HG02588 (cell line): ENCODE measurements at regions not wholly inside any gene's neighbourhood (a gene's known extent, or its start where the extent isn't known, plus 50 kb on each side); places are given as distances from the start of the nearest gene placed in this dataset.

Source experiments
- ATAC-seq: cut with Tn5 transposase; IDR thresholded peaks from one replicate; pipeline ENCODE4 v1.9.1; 2021; ENCODE audit warnings: mild to moderate bottlenecking, moderate library complexity; ENCODE audit not compliant: unreplicated experiment

- no peak for ATAC-seq
Observed at GRCh38 chr18:73261923-73262322, 394.1 kb upstream of the NETO1 start.

DNA sequence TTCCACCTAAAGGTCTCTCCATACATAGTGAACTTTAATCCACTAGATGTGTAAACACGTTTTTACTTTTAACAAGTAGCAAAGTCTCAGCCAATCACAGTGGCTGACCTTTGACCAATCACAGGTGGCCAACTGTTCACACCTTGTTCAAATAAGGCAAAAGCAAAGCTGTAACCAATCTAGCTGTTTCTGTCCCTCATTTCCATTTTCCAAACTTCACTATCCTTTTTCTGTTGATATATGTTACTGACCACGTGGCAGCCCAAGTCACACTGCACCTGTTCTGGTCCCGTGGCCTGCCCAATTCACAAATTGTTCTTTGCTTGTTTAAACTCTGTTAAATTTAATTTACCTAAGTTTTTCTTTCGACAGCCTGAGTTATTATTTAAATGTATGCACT, 393.5 kb upstream of the NETO1 start:
- ATAC-seq, result no peak

DNA sequence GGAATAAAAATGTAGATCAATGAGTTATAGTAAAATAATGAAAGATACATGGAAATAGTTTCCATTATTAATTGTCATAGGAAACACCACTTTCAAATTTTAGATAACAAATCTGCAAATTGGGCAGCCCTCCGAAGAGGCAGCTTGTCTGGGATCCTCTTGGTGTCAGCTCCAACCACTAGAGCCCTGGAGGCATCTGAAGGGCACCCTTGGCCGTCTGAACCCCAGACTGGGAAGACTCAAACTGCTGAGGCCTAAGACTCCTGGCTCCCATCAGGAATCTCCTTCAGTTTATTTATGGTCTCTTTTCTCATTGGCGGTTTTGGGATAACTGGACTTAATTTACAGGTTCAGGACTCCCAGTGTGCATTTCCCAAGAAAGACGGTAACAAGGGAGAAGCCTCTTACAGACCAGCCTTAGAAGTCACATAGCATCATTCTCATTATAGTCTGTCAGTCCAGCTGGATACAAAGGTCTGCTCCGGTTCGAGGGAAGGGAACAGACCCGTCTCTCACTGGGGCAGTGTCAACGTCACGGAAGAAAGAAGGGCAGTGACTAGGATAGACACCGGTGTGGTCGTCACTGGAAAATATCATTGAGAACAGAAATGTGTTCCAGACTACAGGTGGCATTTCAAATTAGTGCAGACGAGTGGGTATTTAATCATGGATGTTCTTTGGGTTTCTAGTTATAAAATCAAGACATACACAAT, 390.7 kb upstream of the NETO1 start:
- no peak for ATAC-seq

GRCh38 chr18:73254564-73254963, 386.8 kb upstream of the NETO1 start:
- no peak for ATAC-seq

- ATAC-seq, result no peak
Observed at GRCh38 chr18:73249030-73249429, 381.2 kb upstream of the NETO1 start.

DNA sequence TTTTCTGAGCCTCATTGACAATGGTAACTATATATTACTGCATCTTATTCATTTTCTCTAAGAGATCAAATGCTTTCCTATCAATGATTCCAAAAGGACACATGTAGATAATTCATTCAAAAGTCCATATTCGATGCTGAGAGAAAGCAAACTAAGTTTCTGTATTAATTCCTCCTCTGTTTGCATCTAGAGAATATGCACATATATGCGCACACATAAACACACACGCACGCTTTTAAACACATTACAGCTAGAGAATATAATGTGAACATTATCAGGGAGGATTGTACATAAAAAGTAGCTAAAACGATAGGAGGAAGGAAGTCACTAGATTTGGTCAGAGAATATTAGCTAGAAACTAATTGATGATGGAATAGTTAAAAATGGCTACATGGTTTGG, 379.0 kb upstream of the NETO1 start:
- no peak for ATAC-seq

DNA sequence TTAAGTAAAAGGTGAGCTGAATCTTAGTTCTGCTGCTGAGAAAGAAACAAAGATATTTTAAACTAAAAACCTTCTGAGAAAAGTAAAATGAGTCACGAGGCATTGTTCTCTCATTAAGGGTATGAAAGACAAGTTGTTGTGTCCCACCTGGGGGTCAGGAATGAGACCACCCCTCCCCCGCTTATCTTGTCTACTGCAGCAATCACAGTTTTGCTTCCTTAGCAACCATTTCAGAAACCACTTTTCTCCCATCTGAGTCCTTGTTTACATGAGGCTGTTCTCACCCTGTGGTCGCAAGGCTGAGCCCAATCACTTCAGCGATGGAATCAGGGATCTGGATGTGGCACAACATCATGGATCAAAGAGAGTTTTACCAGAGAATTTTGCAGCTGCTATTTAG, 377.6 kb upstream of the NETO1 start:
- no peak for ATAC-seq

DNA sequence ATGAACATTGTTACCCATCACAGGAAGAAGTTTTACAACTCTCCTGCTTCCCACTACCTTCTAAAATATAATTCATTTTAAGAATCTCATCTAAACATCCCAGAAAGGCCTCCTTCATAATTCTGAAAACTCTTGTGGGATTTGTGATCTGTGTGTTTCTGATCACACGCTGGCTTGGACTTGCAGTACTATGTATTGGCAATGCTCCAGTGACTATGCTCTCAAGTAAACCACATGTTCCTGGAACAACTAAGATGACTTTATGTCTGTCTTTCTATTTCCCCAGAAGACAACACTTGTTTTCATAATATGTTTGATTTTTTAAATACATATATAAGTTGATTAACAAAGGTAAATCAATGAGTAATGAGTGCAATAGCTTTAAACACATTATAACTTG, 376.6 kb upstream of the NETO1 start:
- ATAC-seq, result no peak

GRCh38 chr18:73240899-73241298, 373.1 kb upstream of the NETO1 start:
- ATAC-seq, result no peak

DNA sequence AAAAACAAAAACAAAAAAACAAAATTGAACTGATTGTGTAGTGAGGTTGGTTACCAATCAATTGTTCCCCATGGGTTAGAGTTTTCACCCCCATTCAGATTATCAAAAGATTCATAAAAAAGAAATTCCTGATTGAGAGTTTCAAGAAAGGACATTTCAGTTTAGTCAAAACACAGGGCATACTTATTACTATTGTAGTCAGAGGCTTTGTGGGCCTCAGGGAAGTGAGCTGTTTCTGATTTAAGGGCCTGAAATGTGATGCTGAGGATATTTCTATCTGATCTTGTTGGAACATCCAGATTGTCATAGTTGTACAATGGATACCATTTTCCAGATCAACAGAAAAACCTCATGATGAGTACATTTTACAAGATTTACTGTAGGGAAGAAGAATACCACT, 368.1 kb upstream of the NETO1 start:
- ATAC-seq, result no peak

- peak; percentile 94 for ATAC-seq
Observed at GRCh38 chr18:73235491-73235890, 367.7 kb upstream of the NETO1 start.

GRCh38 chr18:73232933-73233332, 365.1 kb upstream of the NETO1 start:
- peak; percentile 69 for ATAC-seq

- ATAC-seq, result no peak
Observed at GRCh38 chr18:73220663-73221062, 352.9 kb upstream of the NETO1 start.

- no peak for ATAC-seq
Observed at GRCh38 chr18:73218293-73218692, 350.5 kb upstream of the NETO1 start.

DNA sequence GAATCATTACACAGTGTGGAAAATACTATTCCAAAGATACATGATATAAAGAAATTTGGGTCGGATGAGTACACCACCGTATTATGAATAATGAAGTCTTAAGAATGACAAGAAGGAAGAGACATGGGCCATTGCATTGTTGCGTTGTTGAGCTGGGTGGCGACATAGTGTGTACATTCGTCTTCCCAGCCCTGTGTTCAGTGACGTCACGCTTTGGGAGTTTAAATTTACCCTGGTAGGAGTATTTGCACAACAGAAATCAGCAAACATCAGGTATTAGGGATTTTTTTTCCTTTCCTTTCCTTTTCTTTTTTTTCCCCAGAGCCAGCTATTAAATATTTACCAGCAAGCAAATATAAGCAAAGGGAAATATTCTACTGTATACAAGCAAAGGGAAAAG, 347.2 kb upstream of the NETO1 start:
- ATAC-seq, result no peak

DNA sequence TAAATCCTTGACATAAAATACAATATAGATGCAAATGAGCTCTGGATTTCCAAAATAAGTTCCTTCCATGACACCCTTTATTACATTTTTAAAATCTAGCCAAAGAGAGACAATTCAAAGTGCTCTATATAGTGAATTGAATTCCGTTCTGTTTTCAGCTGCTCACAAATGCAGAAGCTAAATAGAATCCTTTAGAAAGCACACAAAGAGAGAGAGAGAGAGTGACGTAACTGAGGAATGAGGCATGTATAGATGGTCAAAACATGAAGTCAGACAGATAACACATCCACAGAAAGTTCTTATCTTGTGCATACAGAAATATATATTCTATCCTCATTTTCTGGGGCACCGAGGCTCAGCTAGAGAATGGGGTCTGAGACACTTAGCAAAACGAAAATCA, 344.7 kb upstream of the NETO1 start:
- ATAC-seq, result no peak

- no peak for ATAC-seq
Observed at GRCh38 chr18:73201940-73202339, 334.2 kb upstream of the NETO1 start.

DNA sequence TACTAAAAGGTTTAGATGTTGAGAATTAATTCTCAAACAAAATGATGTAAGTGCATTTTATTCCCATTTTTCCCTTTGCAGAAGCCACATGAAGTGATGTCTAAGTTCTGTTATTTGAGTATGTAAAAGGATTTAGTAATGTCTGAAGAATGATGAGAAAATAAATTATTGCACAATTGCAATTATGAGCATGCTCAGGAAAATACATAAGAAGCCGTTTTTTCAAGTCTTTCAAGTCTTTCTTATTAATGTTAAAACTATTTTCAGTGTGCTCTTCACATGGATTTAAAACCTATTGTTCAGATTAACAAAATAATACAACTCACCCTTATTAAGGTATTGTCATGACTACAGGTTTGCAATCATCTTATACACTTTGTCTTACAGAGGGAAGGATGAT, 331.4 kb upstream of the NETO1 start:
- ATAC-seq, result no peak

DNA sequence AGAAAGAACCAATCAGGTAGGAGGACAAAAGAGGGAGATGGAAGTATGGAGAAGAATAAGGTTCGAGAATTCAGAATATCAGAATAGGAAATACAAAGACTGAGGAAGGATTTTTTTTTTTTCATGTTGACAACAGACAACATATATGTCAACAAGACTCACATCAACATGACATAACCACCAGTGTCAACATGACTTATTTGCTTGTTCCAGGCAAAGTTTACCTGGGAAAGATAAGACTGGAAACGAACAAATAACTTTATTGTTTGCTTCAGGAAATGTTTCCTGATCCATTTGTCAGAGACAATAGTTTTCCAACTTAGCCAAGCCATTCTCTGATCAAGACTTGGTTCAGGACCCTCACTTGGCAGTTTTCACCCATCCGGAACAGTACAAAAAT, 321.9 kb upstream of the NETO1 start:
- no peak for ATAC-seq

DNA sequence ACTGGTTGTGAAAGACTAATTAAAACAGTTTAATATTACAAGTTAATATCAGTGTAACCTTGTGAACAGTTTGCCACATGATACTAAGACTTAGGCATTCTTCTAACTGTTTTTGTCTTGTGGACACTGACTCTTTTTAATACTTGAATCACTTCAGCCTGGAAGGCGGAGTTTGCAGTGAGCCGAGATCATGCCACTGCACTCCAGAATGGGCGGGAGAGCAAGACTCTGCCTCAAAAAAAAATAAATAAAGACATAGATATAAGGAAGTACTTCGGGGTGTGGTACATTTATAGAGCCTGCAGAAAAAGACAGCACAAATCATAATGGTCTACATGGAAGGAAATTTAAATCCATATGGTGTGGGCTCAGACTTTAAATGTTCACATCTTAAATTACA, 300.4 kb upstream of the NETO1 start:
- ATAC-seq, result no peak

- ATAC-seq, result no peak
Observed at GRCh38 chr18:73164430-73164829, 296.6 kb upstream of the NETO1 start.

- no peak for ATAC-seq
Observed at GRCh38 chr18:73163236-73163635, 295.4 kb upstream of the NETO1 start.

DNA sequence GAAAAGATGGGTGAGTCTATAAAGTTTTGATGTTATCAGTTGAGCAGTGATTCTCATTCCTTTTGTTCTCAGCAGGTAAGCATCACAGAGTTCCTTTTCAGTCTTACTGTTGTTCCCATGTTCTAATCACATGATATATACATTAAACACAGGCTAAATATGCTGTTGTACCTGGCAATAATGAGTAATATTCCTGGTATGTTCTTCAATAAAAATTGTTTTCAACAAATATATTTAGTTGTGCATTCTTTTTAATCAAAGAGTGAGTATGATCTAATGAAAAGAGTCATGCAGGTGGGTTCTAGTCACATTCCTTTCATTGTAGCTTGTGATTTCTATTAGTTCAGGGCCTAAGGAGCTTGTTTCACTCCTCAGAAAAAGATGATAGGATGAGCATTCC, 288.3 kb upstream of the NETO1 start:
- no peak for ATAC-seq
